ENCODE measurements at regions not wholly inside any gene's neighbourhood (a gene's known extent, or its start where the extent isn't known, plus 50 kb on each side); places are given as distances from the start of the nearest gene placed in this dataset.
"Not testable (repeated sequence)": the region's sequence is repeated elsewhere in the genome, so short reads cannot be mapped to it uniquely, and the experiment has no call there.

DNA sequence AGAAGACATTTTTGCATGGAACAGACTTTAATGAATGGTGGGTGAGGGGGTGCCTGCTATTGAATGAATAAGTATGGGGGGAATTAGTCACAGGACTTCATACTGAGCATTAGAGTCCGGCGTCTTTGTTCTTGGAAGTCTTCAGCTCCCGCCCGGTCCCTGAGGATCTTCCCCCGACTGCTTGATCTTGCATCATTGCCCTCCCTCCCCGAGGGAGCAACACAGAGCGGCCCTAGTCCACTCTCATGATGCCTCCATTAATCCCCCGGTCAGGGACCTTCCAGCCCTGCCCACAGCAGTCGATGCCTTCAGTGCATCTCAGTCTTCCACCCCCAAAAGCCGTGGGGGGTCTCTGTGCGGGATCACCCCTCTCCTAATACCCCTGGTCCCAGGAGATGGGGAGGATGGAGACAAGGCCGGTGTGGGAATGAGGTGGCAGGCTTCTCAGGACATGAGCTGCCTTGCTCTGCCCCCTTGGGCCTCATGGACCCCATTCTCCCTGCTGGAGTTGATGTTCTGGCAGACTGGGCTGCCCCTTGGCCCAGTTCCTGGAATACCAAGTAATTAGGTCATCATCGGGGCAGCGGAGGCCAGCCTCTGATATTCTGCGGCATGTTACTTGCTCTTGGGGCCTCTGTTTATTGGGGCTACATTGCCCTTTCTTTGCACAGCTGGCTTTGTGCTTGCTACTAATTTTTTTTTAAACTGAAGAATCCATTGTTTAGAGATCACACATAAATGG lies 110.5 kb upstream of the PLGLB2 start:
- DNase-seq (peak; percentile 30 to 56 (median 51)), ATAC-seq (peak in 3 of 4 donors; percentile 12 to 36 (median 13))
- H3K9me3 ChIP-seq; H3K27me3 ChIP-seq; H3K27ac ChIP-seq; intact Hi-C loops (cut with DNase I); H3K4me3 ChIP-seq; H3K36me3 ChIP-seq; H3K4me1 ChIP-seq: not testable (repeated sequence)
- WGBS (ENCODE audit: insufficient coverage, low coverage, low lambda C conversion rate, missing lambda C conversion rate), result 25% methylated on average over 4 of the region's 15 CpGs

DNA sequence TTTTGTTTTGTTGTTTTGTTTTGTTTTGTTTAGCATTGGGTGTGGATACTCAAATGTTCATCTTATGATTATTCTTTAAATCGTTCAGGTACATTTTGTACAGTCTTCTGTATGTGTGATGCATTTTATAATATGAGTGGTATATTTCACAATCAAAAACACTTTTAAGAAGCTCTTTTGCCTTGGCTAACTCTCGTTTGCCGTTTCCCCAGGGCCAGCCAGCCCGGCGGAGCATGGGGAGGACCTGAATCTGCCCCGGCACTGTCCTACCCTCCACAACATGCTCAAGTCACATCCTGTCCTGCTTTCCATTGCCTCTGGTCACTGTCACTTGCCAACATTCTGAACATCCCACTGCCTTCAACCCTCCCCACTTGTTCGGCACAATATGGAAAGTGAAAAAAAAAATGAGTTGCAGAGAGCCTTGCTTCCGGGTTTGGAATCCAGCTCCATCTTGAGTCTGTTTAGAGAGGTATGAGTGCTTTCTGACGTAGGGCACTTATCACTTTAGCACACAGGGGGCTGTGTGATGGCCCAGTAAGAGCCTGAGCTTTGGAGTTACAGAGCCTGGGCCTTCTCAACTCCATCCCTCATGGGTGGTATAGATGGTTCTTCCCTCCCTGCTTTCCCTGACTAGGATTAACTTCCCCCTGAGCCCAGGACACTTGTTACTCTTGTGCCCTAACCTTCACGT lies 109.6 kb upstream of the PLGLB2 start:
- intact Hi-C loops (cut with DNase I); H3K4me1 ChIP-seq; H3K27ac ChIP-seq; DNase-seq; H3K36me3 ChIP-seq; ATAC-seq; H3K27me3 ChIP-seq; H3K9me3 ChIP-seq; H3K4me3 ChIP-seq: not testable (repeated sequence)
- 65% methylated on average over 5 of the region's 10 CpGs for WGBS (ENCODE audit: insufficient coverage, low coverage, low lambda C conversion rate, missing lambda C conversion rate)

DNA sequence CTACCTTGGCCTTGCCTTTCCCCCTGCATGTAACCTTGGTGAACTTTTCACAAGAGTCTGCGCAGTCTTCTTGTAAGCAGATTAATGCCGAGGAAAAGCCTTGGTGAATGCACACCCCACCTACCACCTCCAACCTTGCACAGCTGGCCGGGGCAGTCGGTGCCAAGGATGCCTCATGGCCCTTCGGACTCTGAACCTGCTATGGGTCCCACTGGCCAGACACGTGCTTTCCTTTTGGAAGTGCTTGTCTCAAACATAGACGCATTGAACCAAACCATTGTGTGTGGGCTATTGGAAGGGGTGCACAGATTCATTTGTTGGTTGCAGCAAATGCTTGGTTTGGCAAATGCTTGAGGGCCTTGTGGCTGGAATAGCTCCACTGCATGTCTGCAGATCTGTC lies 109.0 kb upstream of the PLGLB2 start:
- H3K27ac ChIP-seq; H3K9me3 ChIP-seq; H3K4me3 ChIP-seq; intact Hi-C loops (cut with DNase I); DNase-seq; H3K27me3 ChIP-seq; H3K36me3 ChIP-seq; H3K4me1 ChIP-seq: not testable (repeated sequence)
- no CpG with 5 or more reads among the region's 7 CpGs for WGBS (ENCODE audit: insufficient coverage, low coverage, low lambda C conversion rate, missing lambda C conversion rate)
- ATAC-seq, result peak; percentile 58 to 78 (median 71)

DNA sequence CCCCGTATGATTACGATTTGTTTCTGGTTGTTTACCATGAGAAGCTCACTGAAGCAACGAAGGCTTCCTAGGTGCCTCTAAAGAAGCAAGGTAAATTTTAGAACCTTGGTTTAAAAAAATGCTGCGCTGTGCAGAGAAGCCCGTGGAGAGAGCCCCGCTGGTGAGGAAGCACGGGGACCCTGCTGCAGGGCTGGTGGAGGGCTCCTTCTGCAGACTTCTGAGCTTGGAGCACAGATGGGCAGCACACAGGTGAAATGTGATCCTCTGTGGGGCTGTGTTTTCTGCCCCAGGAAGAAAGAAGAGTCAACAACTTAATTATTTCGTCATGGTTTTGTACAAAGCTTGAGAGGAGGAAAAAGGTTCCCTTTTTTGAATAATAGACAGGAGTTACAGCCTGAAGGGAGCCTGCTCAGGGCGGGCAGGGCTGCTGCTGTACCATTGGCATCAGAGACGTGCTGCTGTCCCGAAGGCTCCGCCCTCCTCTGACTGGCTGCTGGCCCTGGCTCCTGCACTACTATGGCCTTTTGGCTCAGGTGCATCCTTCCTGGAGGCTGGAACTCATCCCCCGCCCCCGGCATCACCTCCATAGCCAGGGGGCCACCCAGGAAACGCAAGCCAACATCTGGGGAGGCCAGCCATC lies 108.0 kb upstream of the PLGLB2 start:
- peak; percentile 88 to 93 (median 90) for ATAC-seq
- H3K4me1 ChIP-seq; H3K9me3 ChIP-seq; H3K27me3 ChIP-seq; intact Hi-C loops (cut with DNase I); H3K27ac ChIP-seq; H3K36me3 ChIP-seq; H3K4me3 ChIP-seq: not testable (repeated sequence)
- 27% methylated on average over 2 of the region's 15 CpGs for WGBS (ENCODE audit: insufficient coverage, low coverage, low lambda C conversion rate, missing lambda C conversion rate)
- DNase-seq, result peak; percentile 58 to 72 (median 63)

- H3K4me1 ChIP-seq; DNase-seq; H3K36me3 ChIP-seq; H3K27me3 ChIP-seq; H3K4me3 ChIP-seq; H3K27ac ChIP-seq; H3K9me3 ChIP-seq; intact Hi-C loops (cut with DNase I); ATAC-seq: not testable (repeated sequence)
- WGBS (ENCODE audit: insufficient coverage, low coverage, low lambda C conversion rate, missing lambda C conversion rate), result 95% methylated on average over 3 of the region's 4 CpGs
These were observed 106.8 kb upstream of the PLGLB2 start for GRCh38 chr2:87640961-87641563.

DNA sequence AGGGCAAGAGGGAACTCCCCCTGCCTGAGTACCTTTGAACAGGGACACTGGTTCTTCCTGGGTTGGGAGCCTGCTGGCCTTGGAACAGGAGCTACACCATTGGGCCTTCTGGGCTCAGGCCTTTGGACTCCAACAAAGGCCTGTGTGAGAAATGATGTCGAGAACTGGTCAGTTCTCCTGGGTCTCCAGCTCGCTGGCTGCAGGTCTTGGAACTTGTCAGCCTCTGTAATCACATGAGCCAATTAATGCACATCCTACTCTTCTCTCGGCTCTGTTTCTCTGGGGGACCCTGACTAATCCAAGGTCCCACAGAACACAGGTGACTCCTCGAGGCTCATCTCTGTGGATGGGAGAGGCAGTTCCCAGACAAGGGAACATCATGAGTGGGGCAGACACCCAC lies 104.7 kb upstream of the PLGLB2 start:
- intact Hi-C loops (cut with DNase I); H3K36me3 ChIP-seq; H3K4me1 ChIP-seq; DNase-seq; ATAC-seq; H3K27ac ChIP-seq; H3K4me3 ChIP-seq; H3K9me3 ChIP-seq; H3K27me3 ChIP-seq: not testable (repeated sequence)
- WGBS (ENCODE audit: insufficient coverage, low coverage, low lambda C conversion rate, missing lambda C conversion rate), result no CpG with 5 or more reads among the region's 4 CpGs

- H3K27ac ChIP-seq; H3K27me3 ChIP-seq; H3K9me3 ChIP-seq; intact Hi-C loops (cut with DNase I); DNase-seq; H3K4me3 ChIP-seq; H3K4me1 ChIP-seq; H3K36me3 ChIP-seq: not testable (repeated sequence)
- peak; percentile 39 to 62 (median 60) for ATAC-seq
- WGBS (ENCODE audit: insufficient coverage, low coverage, low lambda C conversion rate, missing lambda C conversion rate), result 67% methylated on average over 1 of the region's 5 CpGs
These were observed 100.0 kb upstream of the PLGLB2 start for GRCh38 chr2:87647737-87648498.

GRCh38 chr2:87648815-87649214 lies 99.1 kb upstream of the PLGLB2 start:
- H3K4me1 ChIP-seq; H3K27me3 ChIP-seq; H3K4me3 ChIP-seq; DNase-seq; H3K27ac ChIP-seq; H3K9me3 ChIP-seq; intact Hi-C loops (cut with DNase I); H3K36me3 ChIP-seq: not testable (repeated sequence)
- peak in 1 of 4 donors; percentile 21 for ATAC-seq
- no CpG with 5 or more reads among the region's 3 CpGs for WGBS (ENCODE audit: insufficient coverage, low coverage, low lambda C conversion rate, missing lambda C conversion rate)

- H3K27me3 ChIP-seq; H3K4me1 ChIP-seq; DNase-seq; ATAC-seq; H3K27ac ChIP-seq; H3K9me3 ChIP-seq; H3K4me3 ChIP-seq; H3K36me3 ChIP-seq; intact Hi-C loops (cut with DNase I): not testable (repeated sequence)
- 100% methylated on average over 3 of the region's 3 CpGs for WGBS (ENCODE audit: insufficient coverage, low coverage, low lambda C conversion rate, missing lambda C conversion rate)
These were observed 98.0 kb upstream of the PLGLB2 start for GRCh38 chr2:87649871-87650270.

- H3K27me3 ChIP-seq; ATAC-seq; intact Hi-C loops (cut with DNase I); H3K9me3 ChIP-seq; DNase-seq; H3K4me3 ChIP-seq; H3K27ac ChIP-seq; H3K36me3 ChIP-seq; H3K4me1 ChIP-seq: not testable (repeated sequence)
- 100% methylated on average over 1 of the region's 2 CpGs for WGBS (ENCODE audit: insufficient coverage, low coverage, low lambda C conversion rate, missing lambda C conversion rate)
These were observed 97.0 kb upstream of the PLGLB2 start for GRCh38 chr2:87650837-87651236.

Data from right lobe of liver (tissue), 6 donors.